B cell (primary cell): ENCODE measurements at regions not wholly inside any gene's neighbourhood (a gene's known extent, or its start where the extent isn't known, plus 50 kb on each side); places are given as distances from the start of the nearest gene placed in this dataset.

Source experiments
- CTCF ChIP-seq: fragments of 200-600 bp; IDR thresholded peaks from one replicate; pipeline ENCODE4 v1.8.0; 2022; ENCODE audit warnings: antibody characterized with exemption, mild to moderate bottlenecking
- EZH2 ChIP-seq: IDR thresholded peaks from 2 replicates; pipeline ENCODE4 v1.6.1; 2012; ENCODE audit warnings: borderline replicate concordance, low read depth, mild to moderate bottlenecking, moderate library complexity, low read length; ENCODE audit not compliant: insufficient read depth, poor library complexity, severe bottlenecking

DNA sequence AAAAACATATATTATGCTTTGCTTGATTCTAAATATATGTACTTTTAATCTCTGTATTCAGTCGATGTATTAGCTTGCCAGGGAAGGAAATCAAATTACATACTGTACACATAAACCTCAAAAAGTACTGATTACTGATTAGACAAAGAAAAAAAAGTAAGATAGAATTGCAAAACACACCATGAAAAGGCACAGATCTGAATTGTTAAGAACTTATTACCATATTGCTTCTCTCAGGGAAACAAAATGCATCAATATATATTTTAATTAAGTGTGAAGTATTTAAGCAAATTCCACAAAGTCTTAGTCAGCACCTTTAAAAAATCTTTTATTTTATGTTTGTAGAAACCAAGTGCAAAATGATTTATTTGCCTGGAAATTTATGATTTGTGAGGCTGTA lies 309.3 kb downstream of the RNF144A start:
- TF ChIP-seq CTCF = no peak
- no peak for TF ChIP-seq EZH2
